ENCODE measurements at regions not wholly inside any gene's neighbourhood (a gene's known extent, or its start where the extent isn't known, plus 50 kb on each side); places are given as distances from the start of the nearest gene placed in this dataset.

GRCh38 chr21:25396135-25396711 lies 211.1 kb downstream of the MRPL39 start:
- H3K9me3 ChIP-seq (ENCODE audit: control insufficient read depth, insufficient read depth, low read depth, low read length) = no peaks in the 10 kb centered on the region
- no peak overlapping the region for H3K27ac ChIP-seq (ENCODE audit: extremely low read depth, low read depth, low read length)
- H3K4me1 ChIP-seq (ENCODE audit: control insufficient read depth, insufficient read depth, low read length) = no peaks in the 10 kb centered on the region
- no peaks in the 10 kb centered on the region for H3K36me3 ChIP-seq (ENCODE audit: control insufficient read depth in 2 of 2, insufficient read depth in 1 of 2, low read length in 2 of 2)
- no peak for TF ChIP-seq ZNF777 (tag by site-specific recombination; IDR thresholded peaks at IDR 0.05; ENCODE audit: borderline replicate concordance)
- TF ChIP-seq ZBTB20 (tag by site-specific recombination; IDR thresholded peaks at IDR 0.05) = no peak
- TF ChIP-seq ZNF704 (tag by site-specific recombination; IDR thresholded peaks at IDR 0.05) = no peak
- TF ChIP-seq ZNF354C (tag by site-specific recombination; IDR thresholded peaks at IDR 0.05; ENCODE audit: borderline replicate concordance, low read depth) = no peak
- no peak for TF ChIP-seq ZNF624 (tag by site-specific recombination; IDR thresholded peaks at IDR 0.05)
- TF ChIP-seq ZNF843 (tag by site-specific recombination; IDR thresholded peaks at IDR 0.05) = no peak
- no peak for TF ChIP-seq ZNF23 (tag by site-specific recombination; IDR thresholded peaks at IDR 0.05; ENCODE audit: borderline replicate concordance)
- TF ChIP-seq ZNF157 (tag by site-specific recombination; IDR thresholded peaks at IDR 0.05) = no peak
- no peak for TF ChIP-seq ZNF391 (tag by site-specific recombination; IDR thresholded peaks at IDR 0.05; ENCODE audit: borderline replicate concordance, low read depth)
- POLR2A ChIA-PET = no interaction called here
- H3K4me3 ChIP-seq (ENCODE audit: low read depth, low read length) = no peak overlapping the region
- CTCF ChIA-PET = interaction anchor here (0.7 kb wide), 1 partner anchor 1474 kb away, joined by 3 read pairs; no protein-coding TSS in a partner anchor

GRCh38 chr21:25391777-25392176 lies 215.5 kb downstream of the MRPL39 start:
- ChIA-PET POLR2A (no interaction called here), CTCF (interaction anchor here (0.7 kb wide), 1 partner anchor 184 kb away, joined by 3 read pairs; no protein-coding TSS in a partner anchor)
- no peaks in the 10 kb centered on the region for H3K9me3 ChIP-seq (ENCODE audit: control insufficient read depth, insufficient read depth, low read depth, low read length)
- TF ChIP-seq ZNF529 (tag by site-specific recombination; IDR thresholded peaks at IDR 0.05; ENCODE audit: insufficient replicate concordance) (no peak), ZNF571 (tag by site-specific recombination; IDR thresholded peaks at IDR 0.05) (no peak), ZNF629 (tag by site-specific recombination; IDR thresholded peaks at IDR 0.05) (no peak), ZNF112 (tag by site-specific recombination; IDR thresholded peaks at IDR 0.05) (no peak), ZNF280C (tag by site-specific recombination; IDR thresholded peaks at IDR 0.05) (no peak), ZBTB17 (tag by site-specific recombination; IDR thresholded peaks at IDR 0.05) (no peak), ZSCAN23 (tag by site-specific recombination; IDR thresholded peaks at IDR 0.05) (no peak), ZNF600 (tag by site-specific recombination; IDR thresholded peaks at IDR 0.05) (no peak), ZNF624 (tag by site-specific recombination; IDR thresholded peaks at IDR 0.05) (no peak), REST (tag by site-specific recombination; IDR thresholded peaks at IDR 0.05) (no peak), ZNF335 (tag by site-specific recombination; conservative IDR thresholded peaks at IDR 0.05) (no peak), MZF1 (tag by site-specific recombination; IDR thresholded peaks at IDR 0.05; ENCODE audit: borderline replicate concordance) (no peak), ZNF211 (tag by site-specific recombination; IDR thresholded peaks at IDR 0.05; ENCODE audit: low read depth) (no peak), ZNF354C (tag by site-specific recombination; IDR thresholded peaks at IDR 0.05; ENCODE audit: borderline replicate concordance, low read depth) (no peak), ZNF184 (tag by site-specific recombination; IDR thresholded peaks at IDR 0.05) (no peak), ZNF701 (tag by site-specific recombination; IDR thresholded peaks at IDR 0.05) (no peak), ZNF18 (tag by site-specific recombination; IDR thresholded peaks at IDR 0.05) (no peak), ZNF76 (tag by site-specific recombination; IDR thresholded peaks at IDR 0.05; ENCODE audit: borderline replicate concordance, low read depth) (no peak), ZNF169 (tag by site-specific recombination; IDR thresholded peaks at IDR 0.05) (no peak)
- no peak overlapping the region for H3K4me3 ChIP-seq (ENCODE audit: low read depth, low read length)
- no peak overlapping the region for H3K27ac ChIP-seq (ENCODE audit: extremely low read depth, low read depth, low read length)
- no peaks in the 10 kb centered on the region for H3K36me3 ChIP-seq (ENCODE audit: control insufficient read depth in 2 of 2, insufficient read depth in 1 of 2, low read length in 2 of 2)
- no peaks in the 10 kb centered on the region for H3K4me1 ChIP-seq (ENCODE audit: control insufficient read depth, insufficient read depth, low read length)

Data from HEK293 (cell line).